Neural progenitor cell (in vitro differentiated cells): ENCODE measurements at regions not wholly inside any gene's neighbourhood (a gene's known extent, or its start where the extent isn't known, plus 50 kb on each side); places are given as distances from the start of the nearest gene placed in this dataset.

Experiments used
- CTCF ChIP-seq: fragments of 200-600 bp; sonication (generic); IDR thresholded peaks from 2 replicates; pipeline ENCODE4 v1.5.1; 2017; ENCODE audit warnings: antibody characterized with exemption, mild to moderate bottlenecking
- EZH2 ChIP-seq: fragments of 200-600 bp; sonication (generic); IDR thresholded peaks from 2 replicates; pipeline ENCODE4 v1.6.1; 2017; ENCODE audit warnings: antibody characterized with exemption, mild to moderate bottlenecking, moderate library complexity
- EZH2phosphoT487 ChIP-seq: fragments of 200-600 bp; sonication (generic); IDR thresholded peaks from 2 replicates; pipeline ENCODE4 v1.6.1; 2017; ENCODE audit warnings: antibody characterized with exemption

- TF ChIP-seq CTCF, result no peak
- TF ChIP-seq EZH2phosphoT487, result no peak
- TF ChIP-seq EZH2, result no peak
Measured at GRCh38 chr11:90845799-90846198, 623.0 kb upstream of the CHORDC1 start.
